SK-N-SH treated with all-trans-retinoic acid at 6 μM for 48 hours (cell line): ENCODE measurements at regions not wholly inside any gene's neighbourhood (a gene's known extent, or its start where the extent isn't known, plus 50 kb on each side); places are given as distances from the start of the nearest gene placed in this dataset.

ENCODE experiments used
- ATAC-seq: fragments of 200-7000 bp; cut with Tn5 transposase; 3 replicates; pipeline ENCODE4 v1.9.1; 2020; ENCODE audit warnings: mild to moderate bottlenecking, moderate library complexity
- ARNTL ChIP-seq: fragments of 450-650 bp; formaldehyde crosslinking; IDR thresholded peaks from 2 replicates; pipeline ENCODE4 v1.5.0; 2020; ENCODE audit warnings: low read depth, mild to moderate bottlenecking, moderate library complexity, borderline replicate concordance
- BACH2 ChIP-seq: fragments of 250-450 bp; sonication (Bioruptor Pico); IDR thresholded peaks from 2 replicates; pipeline ENCODE4 v1.9.0; 2021; ENCODE audit warnings: mild to moderate bottlenecking, borderline replicate concordance
- CSDC2 ChIP-seq: fragments of 250-450 bp; sonication (Bioruptor Pico); IDR thresholded peaks from 2 replicates; pipeline ENCODE4 v1.5.0; 2020; ENCODE audit warnings: mild to moderate bottlenecking, moderate library complexity
- ESRRG ChIP-seq: fragments of 250-450 bp; sonication (Bioruptor Pico); IDR thresholded peaks from 2 replicates; pipeline ENCODE4 v1.6.1; 2021; ENCODE audit warnings: mild to moderate bottlenecking
- GLIS3 ChIP-seq: fragments of 250-450 bp; sonication (Bioruptor Pico); IDR thresholded peaks from 2 replicates; pipeline ENCODE4 v1.5.0; 2020; ENCODE audit warnings: mild to moderate bottlenecking, moderate library complexity
- ISL1 ChIP-seq: fragments of 250-450 bp; sonication (Bioruptor Pico); IDR thresholded peaks from 2 replicates; pipeline ENCODE4 v2.1.2; 2022; ENCODE audit warnings: mild to moderate bottlenecking, moderate library complexity
- OSR1 ChIP-seq: fragments of 250-450 bp; sonication (Bioruptor Pico); IDR thresholded peaks from 2 replicates; pipeline ENCODE4 v1.8.0; 2022; ENCODE audit warnings: moderate library complexity, mild to moderate bottlenecking, inconsistent platforms
- PPARA ChIP-seq: fragments of 250-450 bp; sonication (Bioruptor Pico); IDR thresholded peaks from 2 replicates; pipeline ENCODE4 v1.5.0; 2020; ENCODE audit warnings: mild to moderate bottlenecking, borderline replicate concordance
- RARB ChIP-seq: fragments of 250-450 bp; sonication (Bioruptor Pico); IDR thresholded peaks from 2 replicates; pipeline ENCODE4 v1.8.0; 2021; ENCODE audit warnings: mild to moderate bottlenecking, moderate library complexity
- SNAI2 ChIP-seq: fragments of 250-450 bp; sonication (Bioruptor Pico); IDR thresholded peaks from 2 replicates; pipeline ENCODE4 v1.5.0; 2020; ENCODE audit warnings: mild to moderate bottlenecking, moderate library complexity
- TCF4 ChIP-seq: fragments of 250-450 bp; sonication (Bioruptor Pico); IDR thresholded peaks from 2 replicates; pipeline ENCODE4 v1.8.0; 2021; ENCODE audit warnings: mild to moderate bottlenecking, moderate library complexity, borderline replicate concordance
- TOX ChIP-seq: fragments of 250-450 bp; sonication (Bioruptor Pico); IDR thresholded peaks from 2 replicates; pipeline ENCODE4 v1.8.0; 2021; ENCODE audit warnings: mild to moderate bottlenecking, moderate library complexity, borderline replicate concordance
- ZC3H10 ChIP-seq: fragments of 250-450 bp; sonication (Bioruptor Pico); IDR thresholded peaks from 2 replicates; pipeline ENCODE4 v1.5.1; 2021; ENCODE audit warnings: mild to moderate bottlenecking, moderate library complexity
- ZFP3 ChIP-seq: fragments of 250-450 bp; sonication (Bioruptor Pico); IDR thresholded peaks from 2 replicates; pipeline ENCODE4 v1.5.0; 2020; ENCODE audit warnings: mild to moderate bottlenecking, moderate library complexity
- ZFP30 ChIP-seq: fragments of 450-650 bp; formaldehyde crosslinking; IDR thresholded peaks from 2 replicates; pipeline ENCODE4 v1.5.0; 2022; ENCODE audit warnings: mild to moderate bottlenecking, moderate library complexity
- ZNF565 ChIP-seq: fragments of 450-650 bp; formaldehyde crosslinking; conservative IDR thresholded peaks from 2 replicates; pipeline ENCODE4 v1.5.0; 2020; ENCODE audit warnings: low read depth, mild to moderate bottlenecking, moderate library complexity
- ZNF70 ChIP-seq: fragments of 450-650 bp; formaldehyde crosslinking; IDR thresholded peaks from 2 replicates; pipeline ENCODE4 v1.5.0; 2020; ENCODE audit warnings: mild to moderate bottlenecking, moderate library complexity
- ZNF8 ChIP-seq: fragments of 450-650 bp; formaldehyde crosslinking; IDR thresholded peaks from 2 replicates; pipeline ENCODE4 v1.5.0; 2020; ENCODE audit warnings: mild to moderate bottlenecking, moderate library complexity
- TF ChIP-seq, protein P1 (sequence below): fragments of 250-450 bp; sonication (Bioruptor Pico); IDR thresholded peaks from 2 replicates; pipeline ENCODE4 v1.8.0; 2020; ENCODE audit warnings: mild to moderate bottlenecking, moderate library complexity, borderline replicate concordance
- TF ChIP-seq, protein P2 (sequence below): fragments of 250-450 bp; sonication (Bioruptor Pico); IDR thresholded peaks from 2 replicates; pipeline ENCODE4 v1.5.0; 2020; ENCODE audit warnings: mild to moderate bottlenecking, moderate library complexity
- TF ChIP-seq, protein P3 (sequence below): fragments of 250-450 bp; sonication (Bioruptor Pico); IDR thresholded peaks from 2 replicates; pipeline ENCODE4 v1.8.0; 2021; ENCODE audit warnings: low read depth, mild to moderate bottlenecking, moderate library complexity, borderline replicate concordance
- TF ChIP-seq, protein P4 (sequence below): fragments of 250-450 bp; sonication (Bioruptor Pico); IDR thresholded peaks from 2 replicates; pipeline ENCODE4 v1.5.1; 2020; ENCODE audit warnings: low read depth, mild to moderate bottlenecking, moderate library complexity
- TF ChIP-seq, protein P5 (sequence below): fragments of 250-450 bp; sonication (Bioruptor Pico); IDR thresholded peaks from 2 replicates; pipeline ENCODE4 v1.5.1; 2021; ENCODE audit warnings: mild to moderate bottlenecking, moderate library complexity

DNA sequence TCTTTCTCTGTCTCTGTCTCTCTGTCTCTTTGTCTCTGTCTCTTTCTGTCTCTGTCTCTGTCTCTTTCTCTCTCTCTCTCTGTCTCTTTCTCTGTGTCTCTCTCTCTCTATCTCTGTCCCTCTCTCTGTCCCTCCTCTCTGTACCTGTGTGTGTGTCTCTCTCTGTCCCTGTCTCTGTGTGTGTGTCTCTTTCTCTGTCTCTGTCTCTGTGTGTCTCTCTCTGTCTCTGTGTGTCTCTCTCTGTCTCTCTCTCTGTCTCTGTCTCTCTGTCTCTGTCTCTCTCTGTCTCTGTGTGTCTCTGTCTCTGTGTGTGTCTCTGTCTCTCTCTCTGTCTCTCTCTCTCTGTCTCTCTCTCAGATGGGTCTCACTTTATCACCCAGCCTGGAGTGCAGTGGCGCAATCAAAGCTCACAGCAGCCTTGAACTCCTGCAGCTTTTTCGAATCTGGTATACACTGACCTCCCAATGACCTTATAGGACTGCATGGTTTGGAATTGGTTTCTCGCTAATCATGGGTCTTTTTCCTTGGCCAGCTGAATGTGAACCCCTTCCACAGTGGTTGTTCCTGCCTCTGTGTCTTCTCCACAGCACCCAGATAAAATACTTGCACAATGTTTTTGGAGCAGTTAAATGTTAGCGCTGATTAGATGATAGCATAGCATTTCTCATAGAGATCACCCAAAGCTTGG is 102.6 kb upstream of the KLHL25 start:
- TF ChIP-seq OSR1 = no peak
- TF ChIP-seq TOX (CRISPR knock-in tag) = no peak
- TF ChIP-seq, protein P1, sequence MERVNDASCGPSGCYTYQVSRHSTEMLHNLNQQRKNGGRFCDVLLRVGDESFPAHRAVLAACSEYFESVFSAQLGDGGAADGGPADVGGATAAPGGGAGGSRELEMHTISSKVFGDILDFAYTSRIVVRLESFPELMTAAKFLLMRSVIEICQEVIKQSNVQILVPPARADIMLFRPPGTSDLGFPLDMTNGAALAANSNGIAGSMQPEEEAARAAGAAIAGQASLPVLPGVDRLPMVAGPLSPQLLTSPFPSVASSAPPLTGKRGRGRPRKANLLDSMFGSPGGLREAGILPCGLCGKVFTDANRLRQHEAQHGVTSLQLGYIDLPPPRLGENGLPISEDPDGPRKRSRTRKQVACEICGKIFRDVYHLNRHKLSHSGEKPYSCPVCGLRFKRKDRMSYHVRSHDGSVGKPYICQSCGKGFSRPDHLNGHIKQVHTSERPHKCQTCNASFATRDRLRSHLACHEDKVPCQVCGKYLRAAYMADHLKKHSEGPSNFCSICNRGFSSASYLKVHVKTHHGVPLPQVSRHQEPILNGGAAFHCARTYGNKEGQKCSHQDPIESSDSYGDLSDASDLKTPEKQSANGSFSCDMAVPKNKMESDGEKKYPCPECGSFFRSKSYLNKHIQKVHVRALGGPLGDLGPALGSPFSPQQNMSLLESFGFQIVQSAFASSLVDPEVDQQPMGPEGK (CRISPR knock-in tag) = no peak
- TF ChIP-seq, protein P2, sequence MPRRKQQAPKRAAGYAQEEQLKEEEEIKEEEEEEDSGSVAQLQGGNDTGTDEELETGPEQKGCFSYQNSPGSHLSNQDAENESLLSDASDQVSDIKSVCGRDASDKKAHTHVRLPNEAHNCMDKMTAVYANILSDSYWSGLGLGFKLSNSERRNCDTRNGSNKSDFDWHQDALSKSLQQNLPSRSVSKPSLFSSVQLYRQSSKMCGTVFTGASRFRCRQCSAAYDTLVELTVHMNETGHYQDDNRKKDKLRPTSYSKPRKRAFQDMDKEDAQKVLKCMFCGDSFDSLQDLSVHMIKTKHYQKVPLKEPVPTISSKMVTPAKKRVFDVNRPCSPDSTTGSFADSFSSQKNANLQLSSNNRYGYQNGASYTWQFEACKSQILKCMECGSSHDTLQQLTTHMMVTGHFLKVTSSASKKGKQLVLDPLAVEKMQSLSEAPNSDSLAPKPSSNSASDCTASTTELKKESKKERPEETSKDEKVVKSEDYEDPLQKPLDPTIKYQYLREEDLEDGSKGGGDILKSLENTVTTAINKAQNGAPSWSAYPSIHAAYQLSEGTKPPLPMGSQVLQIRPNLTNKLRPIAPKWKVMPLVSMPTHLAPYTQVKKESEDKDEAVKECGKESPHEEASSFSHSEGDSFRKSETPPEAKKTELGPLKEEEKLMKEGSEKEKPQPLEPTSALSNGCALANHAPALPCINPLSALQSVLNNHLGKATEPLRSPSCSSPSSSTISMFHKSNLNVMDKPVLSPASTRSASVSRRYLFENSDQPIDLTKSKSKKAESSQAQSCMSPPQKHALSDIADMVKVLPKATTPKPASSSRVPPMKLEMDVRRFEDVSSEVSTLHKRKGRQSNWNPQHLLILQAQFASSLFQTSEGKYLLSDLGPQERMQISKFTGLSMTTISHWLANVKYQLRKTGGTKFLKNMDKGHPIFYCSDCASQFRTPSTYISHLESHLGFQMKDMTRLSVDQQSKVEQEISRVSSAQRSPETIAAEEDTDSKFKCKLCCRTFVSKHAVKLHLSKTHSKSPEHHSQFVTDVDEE (CRISPR knock-in tag) = no peak
- no peak for TF ChIP-seq ESRRG (CRISPR knock-in tag)
- TF ChIP-seq ZNF70 (CRISPR knock-in tag) = no peak
- no peak for TF ChIP-seq ZNF565 (CRISPR knock-in tag)
- TF ChIP-seq, protein P3, sequence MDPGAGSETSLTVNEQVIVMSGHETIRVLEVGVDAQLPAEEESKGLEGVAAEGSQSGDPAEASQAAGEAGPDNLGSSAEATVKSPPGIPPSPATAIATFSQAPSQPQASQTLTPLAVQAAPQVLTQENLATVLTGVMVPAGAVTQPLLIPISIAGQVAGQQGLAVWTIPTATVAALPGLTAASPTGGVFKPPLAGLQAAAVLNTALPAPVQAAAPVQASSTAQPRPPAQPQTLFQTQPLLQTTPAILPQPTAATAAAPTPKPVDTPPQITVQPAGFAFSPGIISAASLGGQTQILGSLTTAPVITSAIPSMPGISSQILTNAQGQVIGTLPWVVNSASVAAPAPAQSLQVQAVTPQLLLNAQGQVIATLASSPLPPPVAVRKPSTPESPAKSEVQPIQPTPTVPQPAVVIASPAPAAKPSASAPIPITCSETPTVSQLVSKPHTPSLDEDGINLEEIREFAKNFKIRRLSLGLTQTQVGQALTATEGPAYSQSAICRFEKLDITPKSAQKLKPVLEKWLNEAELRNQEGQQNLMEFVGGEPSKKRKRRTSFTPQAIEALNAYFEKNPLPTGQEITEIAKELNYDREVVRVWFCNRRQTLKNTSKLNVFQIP (CRISPR knock-in tag) = no peak
- TF ChIP-seq ZNF8 (CRISPR knock-in tag) = no peak
- TF ChIP-seq BACH2 (CRISPR knock-in tag) = no peak
- TF ChIP-seq ARNTL (CRISPR knock-in tag) = no peak
- TF ChIP-seq, protein P4, sequence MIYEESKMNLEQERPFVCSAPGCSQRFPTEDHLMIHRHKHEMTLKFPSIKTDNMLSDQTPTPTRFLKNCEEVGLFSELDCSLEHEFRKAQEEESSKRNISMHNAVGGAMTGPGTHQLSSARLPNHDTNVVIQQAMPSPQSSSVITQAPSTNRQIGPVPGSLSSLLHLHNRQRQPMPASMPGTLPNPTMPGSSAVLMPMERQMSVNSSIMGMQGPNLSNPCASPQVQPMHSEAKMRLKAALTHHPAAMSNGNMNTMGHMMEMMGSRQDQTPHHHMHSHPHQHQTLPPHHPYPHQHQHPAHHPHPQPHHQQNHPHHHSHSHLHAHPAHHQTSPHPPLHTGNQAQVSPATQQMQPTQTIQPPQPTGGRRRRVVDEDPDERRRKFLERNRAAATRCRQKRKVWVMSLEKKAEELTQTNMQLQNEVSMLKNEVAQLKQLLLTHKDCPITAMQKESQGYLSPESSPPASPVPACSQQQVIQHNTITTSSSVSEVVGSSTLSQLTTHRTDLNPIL = no peak
- TF ChIP-seq ZFP30 (CRISPR knock-in tag) = no peak
- no peak for TF ChIP-seq ZC3H10 (CRISPR knock-in tag)
- no peak for TF ChIP-seq ISL1 (CRISPR knock-in tag)
- no peak for TF ChIP-seq ZFP3 (CRISPR knock-in tag)
- no peak for TF ChIP-seq PPARA (CRISPR knock-in tag)
- no peak for TF ChIP-seq GLIS3 (CRISPR knock-in tag)
- no peak for TF ChIP-seq TCF4 (CRISPR knock-in tag)
- TF ChIP-seq RARB (CRISPR knock-in tag) = no peak
- no peak for ATAC-seq

DNA sequence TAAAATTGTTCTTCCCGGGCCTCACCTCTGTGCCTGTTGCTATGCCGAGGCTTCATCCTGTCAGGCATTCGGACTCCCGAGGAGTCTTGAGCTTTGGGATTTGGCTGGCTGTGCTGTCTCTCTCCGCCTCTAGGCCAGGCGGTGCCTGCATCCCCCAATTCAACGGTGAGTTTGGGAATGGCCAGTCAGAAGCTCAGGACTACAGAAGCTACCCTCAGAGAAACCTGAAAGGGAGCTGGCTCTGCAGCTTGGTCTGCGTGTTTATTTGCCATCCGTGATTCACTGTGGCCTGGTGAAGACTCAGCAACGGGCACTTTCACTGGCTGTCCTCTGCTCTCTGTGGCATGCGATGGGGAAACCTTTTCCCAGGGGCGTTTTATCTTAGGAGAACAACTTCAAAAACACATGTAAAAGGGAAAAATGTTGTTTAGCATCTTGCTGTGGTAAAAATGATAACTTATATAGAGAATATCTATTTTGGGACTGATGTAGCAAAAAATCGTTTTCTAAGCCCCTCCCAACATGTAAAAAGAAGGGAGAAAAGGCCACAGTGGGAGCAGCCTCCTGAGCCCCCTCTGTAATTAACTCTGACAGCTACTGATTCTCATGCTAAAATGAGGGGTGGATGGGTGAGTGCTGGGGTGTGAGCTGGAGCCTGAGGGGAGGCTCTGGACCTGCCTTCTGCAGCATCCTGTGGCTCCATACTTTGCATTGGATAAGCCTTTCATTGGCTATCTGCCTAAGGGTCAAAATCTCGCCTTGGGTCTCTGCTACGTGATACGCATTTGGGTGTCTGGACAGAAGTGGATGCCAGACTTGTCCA is 103.4 kb upstream of the KLHL25 start:
- no peak; the same call in 2 of the 3 replicates for ATAC-seq
- TF ChIP-seq TOX (CRISPR knock-in tag) = no peak
- no peak for TF ChIP-seq CSDC2 (CRISPR knock-in tag)
- TF ChIP-seq PPARA (CRISPR knock-in tag) = no peak
- no peak for TF ChIP-seq ZNF70 (CRISPR knock-in tag)
- no peak for TF ChIP-seq TCF4 (CRISPR knock-in tag)
- no peak for TF ChIP-seq ZNF8 (CRISPR knock-in tag)
- TF ChIP-seq, protein P5, sequence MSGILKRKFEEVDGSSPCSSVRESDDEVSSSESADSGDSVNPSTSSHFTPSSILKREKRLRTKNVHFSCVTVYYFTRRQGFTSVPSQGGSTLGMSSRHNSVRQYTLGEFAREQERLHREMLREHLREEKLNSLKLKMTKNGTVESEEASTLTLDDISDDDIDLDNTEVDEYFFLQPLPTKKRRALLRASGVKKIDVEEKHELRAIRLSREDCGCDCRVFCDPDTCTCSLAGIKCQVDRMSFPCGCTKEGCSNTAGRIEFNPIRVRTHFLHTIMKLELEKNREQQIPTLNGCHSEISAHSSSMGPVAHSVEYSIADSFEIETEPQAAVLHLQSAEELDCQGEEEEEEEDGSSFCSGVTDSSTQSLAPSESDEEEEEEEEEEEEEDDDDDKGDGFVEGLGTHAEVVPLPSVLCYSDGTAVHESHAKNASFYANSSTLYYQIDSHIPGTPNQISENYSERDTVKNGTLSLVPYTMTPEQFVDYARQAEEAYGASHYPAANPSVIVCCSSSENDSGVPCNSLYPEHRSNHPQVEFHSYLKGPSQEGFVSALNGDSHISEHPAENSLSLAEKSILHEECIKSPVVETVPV (CRISPR knock-in tag) = no peak
- TF ChIP-seq RARB (CRISPR knock-in tag) = no peak
- TF ChIP-seq, protein P2 (CRISPR knock-in tag) = no peak
- TF ChIP-seq SNAI2 (CRISPR knock-in tag) = no peak
- TF ChIP-seq OSR1 = no peak
- TF ChIP-seq, protein P3 (CRISPR knock-in tag) = no peak
- TF ChIP-seq ZFP3 (CRISPR knock-in tag) = no peak
- no peak for TF ChIP-seq ZC3H10 (CRISPR knock-in tag)
